Activated T-cell treated with anti-CD3 and anti-CD28 coated beads, Interleukin-2, amount 50 U/mL, for 72 hours (primary cell): ENCODE measurements at regions not wholly inside any gene's neighbourhood (a gene's known extent, or its start where the extent isn't known, plus 50 kb on each side); places are given as distances from the start of the nearest gene placed in this dataset.
"Not testable (repeated sequence)": the region's sequence is repeated elsewhere in the genome, so short reads cannot be mapped to it uniquely, and the experiment has no call there.

ENCODE experiments used
- ATAC-seq, 2 donors: fragments of 150-1000 bp; cut with Tn5 transposase; replicated peaks in 1 of 2; 2 replicates each; pipeline ENCODE4 v1.10.0; 2021; ENCODE audit warnings: moderate library complexity in 2 of 2, mild to moderate bottlenecking in 1 of 2
- DNase-seq, 2 donors: peaks; one replicate each; pipeline ENCODE4 v3.0.0; 2021 to 2022; ENCODE audit warnings: mixed read lengths in 1 of 2
- H3K27ac Mint-ChIP-seq: one replicate; pipeline ENCODE4 v1.8.0; 2022; ENCODE audit warnings: mild to moderate bottlenecking, moderate library complexity, mixed read lengths
- H3K27me3 Mint-ChIP-seq: one replicate; pipeline ENCODE4 v1.8.0; 2022; ENCODE audit warnings: low read depth, mixed read lengths
- H3K36me3 Mint-ChIP-seq, 2 donors: one replicate each; pipeline ENCODE4 v1.8.0; 2022; ENCODE audit warnings: mixed read lengths in 2 of 2, mild to moderate bottlenecking in 1 of 2; ENCODE audit not compliant: insufficient read depth in 2 of 2
- H3K4me1 Mint-ChIP-seq: one replicate; pipeline ENCODE4 v1.8.0; 2022; ENCODE audit warnings: low read depth, mixed read lengths
- H3K4me3 Mint-ChIP-seq, 2 donors: one replicate each; pipeline ENCODE4 v1.8.0; 2022; ENCODE audit warnings: mild to moderate bottlenecking in 2 of 2, mixed read lengths in 2 of 2, moderate library complexity in 2 of 2
- H3K9me3 Mint-ChIP-seq, 2 donors: one replicate each; pipeline ENCODE4 v1.8.0; 2022; ENCODE audit warnings: mixed read lengths in 2 of 2

DNA sequence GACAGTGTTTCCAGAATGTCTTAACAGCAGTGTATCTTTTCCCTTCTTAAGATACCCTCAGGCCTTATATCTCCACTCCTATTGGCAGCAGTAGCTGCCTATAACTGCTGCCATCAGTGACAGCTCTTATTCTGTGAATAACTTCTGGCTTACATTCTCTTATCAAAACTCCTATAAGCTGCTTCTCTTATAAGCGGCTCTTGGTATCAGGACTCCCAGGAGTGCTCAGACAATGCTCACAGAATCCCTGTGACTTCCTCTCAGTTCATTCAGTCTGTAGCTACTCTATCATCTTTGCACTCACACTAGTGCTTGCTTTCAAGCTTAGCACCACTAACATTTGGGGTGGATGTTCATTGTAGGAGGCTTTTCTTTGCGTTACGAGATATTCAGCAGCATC is 143.7 kb upstream of the CDH7 start:
- Mint-ChIP-seq H3K4me1 (peaks cover 4% of the 10 kb centered on the region), H3K9me3 (peaks cover 5 to 9% of the 10 kb centered on the region in 2 donors), H3K27ac (no peak overlapping the region), H3K4me3 (no peak overlapping the region), H3K27me3 (no peaks in the 10 kb centered on the region), H3K36me3 (peaks cover 0 to 1% of the 10 kb centered on the region in 2 donors)
- DNase-seq: no peak
- no peak for ATAC-seq

GRCh38 chr18:65606551-65607130 is 144.2 kb upstream of the CDH7 start:
- ATAC-seq (no peak), DNase-seq (no peak)
- no peak overlapping the region for H3K27ac Mint-ChIP-seq
- peaks cover 0 to 1% of the 10 kb centered on the region in 2 donors for H3K36me3 Mint-ChIP-seq
- H3K9me3 Mint-ChIP-seq: peaks cover 5 to 9% of the 10 kb centered on the region in 2 donors
- H3K4me3 Mint-ChIP-seq: no peak overlapping the region
- H3K4me1 Mint-ChIP-seq: peaks cover 4% of the 10 kb centered on the region
- H3K27me3 Mint-ChIP-seq: no peaks in the 10 kb centered on the region

GRCh38 chr18:65605352-65605751 is 145.5 kb upstream of the CDH7 start:
- ATAC-seq, DNase-seq, H3K27ac Mint-ChIP-seq, H3K36me3 Mint-ChIP-seq, H3K4me3 Mint-ChIP-seq, H3K4me1 Mint-ChIP-seq, H3K27me3 Mint-ChIP-seq: not testable (repeated sequence)
- H3K9me3 Mint-ChIP-seq: peaks cover 5 to 11% of the 10 kb centered on the region in 2 donors

DNA sequence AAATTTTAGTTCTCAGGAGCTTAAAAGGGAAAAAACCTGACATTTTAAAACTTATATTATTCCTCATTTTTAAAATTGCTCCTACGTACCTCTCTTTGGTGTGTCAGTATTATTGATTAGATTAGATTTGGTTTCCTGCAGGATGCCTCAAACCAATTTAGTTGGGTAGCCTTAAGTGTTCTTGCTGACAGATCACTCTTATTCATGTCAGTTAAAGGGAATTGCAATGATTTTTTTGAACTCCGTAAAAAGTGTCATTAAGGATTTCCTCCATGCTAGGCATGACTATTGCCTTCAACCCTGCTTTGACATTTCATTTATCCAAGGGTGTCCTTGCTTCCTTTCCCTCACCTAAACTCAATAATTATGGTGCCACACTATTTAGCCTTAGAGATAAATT is 149.0 kb upstream of the CDH7 start:
- Mint-ChIP-seq H3K27ac (no peak overlapping the region), H3K9me3 (peaks cover 5 to 11% of the 10 kb centered on the region in 2 donors), H3K4me3 (no peak overlapping the region), H3K27me3 (no peaks in the 10 kb centered on the region), H3K4me1 (peaks cover 2% of the 10 kb centered on the region), H3K36me3 (peaks cover 0 to 1% of the 10 kb centered on the region in 2 donors)
- no peak for ATAC-seq
- no peak for DNase-seq

DNA sequence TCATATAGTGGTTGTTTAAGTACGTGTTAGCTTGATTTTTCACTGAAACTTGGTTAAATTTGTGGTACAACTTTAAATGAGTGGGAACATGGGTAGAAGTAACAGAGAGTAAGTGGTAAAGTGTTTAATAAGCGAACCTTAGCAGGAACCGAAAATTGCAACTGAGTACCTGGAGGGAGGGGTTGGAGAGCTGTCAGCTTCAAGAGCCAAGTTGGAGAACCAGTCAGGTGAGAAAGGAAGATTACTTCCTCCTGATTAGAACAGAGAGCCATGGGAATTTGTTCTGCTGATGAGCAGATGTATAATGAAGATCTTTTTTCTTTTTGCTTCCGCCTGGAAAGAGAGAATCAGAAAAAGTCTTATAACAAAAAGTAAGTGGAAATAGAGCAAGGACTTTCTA is 158.4 kb upstream of the CDH7 start:
- DNase-seq (no peak), ATAC-seq (no peak)
- no peaks in the 10 kb centered on the region for H3K27me3 Mint-ChIP-seq

GRCh38 chr18:65587491-65587890 is 163.3 kb upstream of the CDH7 start:
- Mint-ChIP-seq H3K36me3 (no peaks in the 10 kb centered on the region), H3K4me3 (no peak overlapping the region), H3K27ac (no peak overlapping the region), H3K4me1 (no peaks in the 10 kb centered on the region), H3K9me3 (peaks cover 15 to 16% of the 10 kb centered on the region in 2 donors), H3K27me3 (no peaks in the 10 kb centered on the region)
- DNase-seq (no peak), ATAC-seq (no peak)

More for the DNA sequence above, 158.4 kb upstream of the CDH7 start:
- Mint-ChIP-seq H3K4me3 (no peak overlapping the region), H3K36me3 (no peaks in the 10 kb centered on the region), H3K9me3 (peaks cover 4 to 15% of the 10 kb centered on the region in 2 donors), H3K27ac (no peak overlapping the region), H3K4me1 (no peaks in the 10 kb centered on the region)

- H3K27ac Mint-ChIP-seq, H3K4me3 Mint-ChIP-seq, H3K4me1 Mint-ChIP-seq, H3K27me3 Mint-ChIP-seq, ATAC-seq, H3K36me3 Mint-ChIP-seq, DNase-seq: not testable (repeated sequence)
- peaks cover 10 to 16% of the 10 kb centered on the region in 2 donors for H3K9me3 Mint-ChIP-seq
Measured at GRCh38 chr18:65582094-65582493, 168.7 kb upstream of the CDH7 start.

GRCh38 chr18:65568866-65569265 is 181.9 kb upstream of the CDH7 start:
- ATAC-seq (no peak), DNase-seq (no peak)
- H3K4me1 Mint-ChIP-seq: no peaks in the 10 kb centered on the region
- no peak overlapping the region for H3K27ac Mint-ChIP-seq
- H3K27me3 Mint-ChIP-seq: no peaks in the 10 kb centered on the region
- H3K4me3 Mint-ChIP-seq: no peak overlapping the region
- H3K36me3 Mint-ChIP-seq: no peaks in the 10 kb centered on the region
- H3K9me3 Mint-ChIP-seq: peaks cover 0 to 3% of the 10 kb centered on the region in 2 donors

DNA sequence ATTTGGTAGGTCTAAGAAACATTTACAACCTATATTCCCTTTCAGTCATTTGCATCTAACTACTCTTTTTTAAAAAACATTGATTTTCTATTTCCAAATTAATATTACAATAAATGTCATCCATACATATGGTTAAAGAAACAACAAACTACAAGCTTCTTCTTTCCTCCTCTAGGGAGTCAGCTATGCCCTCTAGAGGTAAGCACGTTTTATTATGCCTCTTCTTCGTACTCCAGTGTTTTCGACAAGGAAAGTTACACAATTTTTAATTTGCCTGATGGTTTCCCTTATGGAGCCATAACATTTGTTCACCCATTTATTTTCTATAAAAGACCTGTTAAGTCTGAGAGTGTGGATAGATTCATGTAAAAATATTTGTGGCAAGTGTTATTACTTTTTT is 183.4 kb upstream of the CDH7 start:
- H3K9me3 Mint-ChIP-seq: peaks cover 0 to 6% of the 10 kb centered on the region in 2 donors
- no peak overlapping the region for H3K4me3 Mint-ChIP-seq
- no peak overlapping the region for H3K27ac Mint-ChIP-seq
- DNase-seq (no peak), ATAC-seq (no peak)
- no peaks in the 10 kb centered on the region for H3K4me1 Mint-ChIP-seq
- H3K27me3 Mint-ChIP-seq: no peaks in the 10 kb centered on the region
- no peaks in the 10 kb centered on the region for H3K36me3 Mint-ChIP-seq

GRCh38 chr18:65548316-65548715 is 202.5 kb upstream of the CDH7 start:
- ATAC-seq: no peak

GRCh38 chr18:65547046-65547445 is 203.8 kb upstream of the CDH7 start:
- Mint-ChIP-seq H3K36me3 (no peaks in the 10 kb centered on the region), H3K27ac (no peak overlapping the region), H3K4me1 (no peaks in the 10 kb centered on the region), H3K4me3 (no peak overlapping the region), H3K9me3 (peaks cover 0 to 4% of the 10 kb centered on the region in 2 donors), H3K27me3 (no peaks in the 10 kb centered on the region)
- ATAC-seq (no peak), DNase-seq (no peak)

More at GRCh38 chr18:65548316-65548715, 202.5 kb upstream of the CDH7 start:
- H3K4me3 Mint-ChIP-seq: no peak overlapping the region
- H3K36me3 Mint-ChIP-seq: no peaks in the 10 kb centered on the region
- no peak overlapping the region for H3K27ac Mint-ChIP-seq
- peaks cover 0 to 4% of the 10 kb centered on the region in 2 donors for H3K9me3 Mint-ChIP-seq
- no peak for DNase-seq
- H3K4me1 Mint-ChIP-seq: no peaks in the 10 kb centered on the region
- H3K27me3 Mint-ChIP-seq: no peaks in the 10 kb centered on the region

- Mint-ChIP-seq H3K4me1 (no peaks in the 10 kb centered on the region), H3K36me3 (no peaks in the 10 kb centered on the region), H3K4me3 (no peak overlapping the region), H3K27me3 (no peaks in the 10 kb centered on the region), H3K27ac (no peak overlapping the region), H3K9me3 (peaks cover 0 to 4% of the 10 kb centered on the region in 2 donors)
- ATAC-seq (no peak), DNase-seq (no peak)
Measured at GRCh38 chr18:65544701-65545100, 206.1 kb upstream of the CDH7 start.

DNA sequence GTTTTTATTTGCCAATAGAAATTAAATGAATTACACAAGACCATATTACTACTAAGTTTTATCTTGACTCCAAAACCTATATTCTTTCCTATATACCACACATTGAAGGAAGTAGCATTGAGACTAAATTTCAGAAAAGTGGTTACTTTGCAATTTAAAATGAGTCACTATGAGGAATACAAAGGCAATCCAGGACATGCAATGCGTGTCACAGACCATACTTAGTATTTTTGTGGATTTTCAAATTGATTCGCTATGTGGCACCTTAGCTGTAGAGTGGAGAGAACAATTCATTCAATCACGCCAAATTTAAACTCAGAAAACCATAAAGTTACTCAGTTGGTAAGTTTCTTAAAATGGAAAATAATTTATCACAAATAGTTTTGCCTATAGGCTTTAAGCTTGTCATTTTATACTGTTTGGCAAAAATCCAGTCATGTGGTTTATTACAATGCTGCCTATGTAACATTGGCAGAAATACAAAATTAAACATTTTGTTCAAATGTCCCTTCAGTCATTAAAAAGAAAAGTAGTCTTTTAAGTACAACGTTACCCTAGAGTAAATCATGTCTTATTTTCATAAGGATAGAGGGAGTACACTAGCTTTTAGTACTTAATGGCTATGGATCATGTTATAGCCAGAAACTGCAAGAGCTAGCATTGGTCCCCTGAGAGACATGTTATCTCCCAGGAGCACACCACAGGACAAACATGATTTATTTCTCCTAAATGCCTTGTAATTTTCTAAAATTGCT is 222.8 kb upstream of the CDH7 start:
- peaks cover 8 to 11% of the 10 kb centered on the region in 2 donors for H3K9me3 Mint-ChIP-seq
- H3K4me1 Mint-ChIP-seq: no peaks in the 10 kb centered on the region
- H3K27ac Mint-ChIP-seq: no peak overlapping the region
- DNase-seq (no peak), ATAC-seq (no peak)
- H3K36me3 Mint-ChIP-seq: peaks cover 0 to 1% of the 10 kb centered on the region in 2 donors
- no peaks in the 10 kb centered on the region for H3K27me3 Mint-ChIP-seq
- H3K4me3 Mint-ChIP-seq: no peak overlapping the region
